ENCODE measurements at regions not wholly inside any gene's neighbourhood (a gene's known extent, or its start where the extent isn't known, plus 50 kb on each side); places are given as distances from the start of the nearest gene placed in this dataset.

DNA sequence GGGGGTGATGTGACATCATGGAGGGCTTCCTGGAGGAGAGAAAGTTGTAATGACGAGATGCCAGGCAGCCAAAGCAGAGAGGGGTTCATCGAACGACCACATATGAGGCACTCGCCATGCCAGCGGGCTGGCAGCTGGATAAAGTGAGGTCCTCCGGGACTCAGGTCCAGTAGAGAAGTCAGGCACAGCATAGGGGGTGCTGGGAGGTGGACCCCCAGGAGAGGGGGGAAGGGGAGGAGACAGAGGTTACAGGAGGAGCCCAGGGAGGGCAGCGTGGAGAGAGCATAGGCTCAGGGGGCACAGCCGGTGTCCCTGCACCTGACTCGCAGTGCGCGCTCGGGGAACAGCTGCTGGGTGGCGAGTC is 174.7 kb downstream of the BMP7 start:
- TF ChIP-seq, protein P1, sequence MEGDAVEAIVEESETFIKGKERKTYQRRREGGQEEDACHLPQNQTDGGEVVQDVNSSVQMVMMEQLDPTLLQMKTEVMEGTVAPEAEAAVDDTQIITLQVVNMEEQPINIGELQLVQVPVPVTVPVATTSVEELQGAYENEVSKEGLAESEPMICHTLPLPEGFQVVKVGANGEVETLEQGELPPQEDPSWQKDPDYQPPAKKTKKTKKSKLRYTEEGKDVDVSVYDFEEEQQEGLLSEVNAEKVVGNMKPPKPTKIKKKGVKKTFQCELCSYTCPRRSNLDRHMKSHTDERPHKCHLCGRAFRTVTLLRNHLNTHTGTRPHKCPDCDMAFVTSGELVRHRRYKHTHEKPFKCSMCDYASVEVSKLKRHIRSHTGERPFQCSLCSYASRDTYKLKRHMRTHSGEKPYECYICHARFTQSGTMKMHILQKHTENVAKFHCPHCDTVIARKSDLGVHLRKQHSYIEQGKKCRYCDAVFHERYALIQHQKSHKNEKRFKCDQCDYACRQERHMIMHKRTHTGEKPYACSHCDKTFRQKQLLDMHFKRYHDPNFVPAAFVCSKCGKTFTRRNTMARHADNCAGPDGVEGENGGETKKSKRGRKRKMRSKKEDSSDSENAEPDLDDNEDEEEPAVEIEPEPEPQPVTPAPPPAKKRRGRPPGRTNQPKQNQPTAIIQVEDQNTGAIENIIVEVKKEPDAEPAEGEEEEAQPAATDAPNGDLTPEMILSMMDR (IDR thresholded peaks at IDR 0.05): no peak
- no peak for TF ChIP-seq ZFX (IDR thresholded peaks at IDR 0.05; ENCODE audit: borderline replicate concordance)

All from 22Rv1 (cell line).